SIG-M5 treated with dmso at 0.1 percent for 504 hours (cell line): ENCODE measurements at regions not wholly inside any gene's neighbourhood (a gene's known extent, or its start where the extent isn't known, plus 50 kb on each side); places are given as distances from the start of the nearest gene placed in this dataset.

ENCODE experiments used
- DNase-seq: peaks from one replicate; lab custom pipeline; 2025; ENCODE audit not compliant: unreplicated experiment; lab: John Stamatoyannopoulos, UW

- no peak for DNase-seq
Observed at GRCh38 chr15:96087180-96087884, 243.2 kb upstream of the NR2F2 start.

- no peak for DNase-seq
Observed at GRCh38 chr15:96088650-96089049, 241.8 kb upstream of the NR2F2 start.

DNA sequence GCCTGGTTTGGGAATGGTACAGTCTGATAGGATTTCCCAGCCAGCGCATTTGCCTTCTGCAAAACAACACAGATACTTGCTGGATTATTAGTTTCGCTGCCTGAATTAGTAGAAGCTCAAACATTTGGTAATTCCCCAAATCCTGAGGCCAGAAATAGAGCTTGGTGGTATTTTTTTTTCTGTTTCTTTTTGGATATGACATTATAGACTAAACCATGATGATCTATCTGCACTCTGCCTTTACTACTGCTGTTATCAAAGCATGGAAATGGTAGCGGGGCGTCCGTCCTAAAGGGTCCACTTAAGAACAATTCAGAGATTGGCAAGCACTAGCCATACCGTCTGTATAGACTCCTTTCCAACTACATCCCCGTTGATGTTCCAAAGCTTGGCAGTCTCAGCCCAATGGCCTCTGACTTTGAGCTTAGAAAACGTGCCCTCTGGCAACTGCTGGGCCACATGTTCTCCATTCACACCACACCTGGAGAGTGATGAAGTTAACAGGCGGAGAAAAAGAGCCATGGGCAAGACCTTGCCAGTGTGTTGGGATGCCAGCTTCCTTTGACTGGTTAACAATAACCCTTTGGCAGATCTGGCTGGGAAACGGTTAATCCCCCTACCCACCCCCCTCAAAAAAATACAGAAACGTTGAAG is 241.0 kb upstream of the NR2F2 start:
- no peak for DNase-seq

- no peak for DNase-seq
Observed at GRCh38 chr15:96092186-96092585, 238.3 kb upstream of the NR2F2 start.

DNA sequence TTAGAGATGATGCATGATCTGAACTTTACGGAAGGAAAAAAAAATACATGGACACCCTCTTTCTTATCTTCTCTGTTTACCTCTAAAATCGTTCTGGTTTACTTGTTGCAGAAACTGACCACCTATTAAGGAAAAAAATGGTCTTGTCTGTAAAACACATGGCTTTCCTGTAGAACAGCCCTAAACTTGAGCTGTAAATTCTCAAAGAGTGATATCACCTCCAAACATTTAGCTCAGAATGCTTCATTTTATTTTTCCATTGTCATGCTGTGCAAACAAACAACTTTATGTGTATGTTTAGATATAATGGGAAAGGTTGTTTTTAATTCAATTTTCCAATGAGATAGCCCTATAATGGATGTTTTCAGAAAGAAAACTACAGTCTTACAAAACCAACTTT is 237.4 kb upstream of the NR2F2 start:
- no peak for DNase-seq

GRCh38 chr15:96097661-96098060 is 232.8 kb upstream of the NR2F2 start:
- DNase-seq = no peak

DNA sequence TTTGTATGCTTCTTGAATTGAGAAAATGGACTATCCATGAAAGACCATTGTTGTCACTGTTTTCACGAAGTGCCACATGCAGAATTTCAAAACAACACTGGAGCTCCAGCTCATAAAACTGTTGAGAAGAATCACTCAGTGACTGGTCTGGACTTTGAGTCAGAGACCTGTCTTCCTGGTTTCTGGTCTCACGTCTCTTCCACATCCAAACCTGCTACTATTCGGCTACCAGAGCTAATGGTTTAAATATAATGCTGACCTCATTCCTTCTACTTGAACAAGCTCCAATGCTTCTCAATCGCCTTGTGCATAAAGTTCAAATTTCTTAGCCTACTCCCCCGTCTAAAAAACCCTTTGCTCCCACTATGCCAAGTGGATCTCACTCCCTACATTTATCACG is 227.9 kb upstream of the NR2F2 start:
- no peak for DNase-seq

GRCh38 chr15:96106181-96106580 is 224.3 kb upstream of the NR2F2 start:
- no peak for DNase-seq

- no peak for DNase-seq
Observed at GRCh38 chr15:96106628-96107027, 223.9 kb upstream of the NR2F2 start.

DNA sequence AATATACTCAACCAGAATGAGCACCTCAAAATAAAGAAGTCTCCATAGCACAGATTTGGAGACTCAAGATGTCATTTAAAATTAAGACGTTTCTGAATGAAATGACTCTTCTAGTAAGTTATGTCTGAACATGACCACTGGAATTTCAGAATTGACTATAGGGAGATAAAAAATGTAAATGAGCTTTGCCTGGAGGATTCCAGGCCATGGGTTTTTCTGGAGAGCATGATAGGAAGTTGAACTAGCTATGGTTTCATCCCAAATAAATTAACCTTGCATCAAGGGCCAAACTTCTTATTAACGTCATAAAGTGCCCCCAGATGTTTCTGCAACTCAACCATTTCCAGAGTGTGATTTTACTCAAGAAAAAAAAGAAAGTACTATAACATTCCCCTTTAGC is 222.6 kb upstream of the NR2F2 start:
- DNase-seq = no peak

GRCh38 chr15:96108405-96108804 is 222.1 kb upstream of the NR2F2 start:
- DNase-seq = no peak

GRCh38 chr15:96109820-96110219 is 220.7 kb upstream of the NR2F2 start:
- DNase-seq = no peak

DNA sequence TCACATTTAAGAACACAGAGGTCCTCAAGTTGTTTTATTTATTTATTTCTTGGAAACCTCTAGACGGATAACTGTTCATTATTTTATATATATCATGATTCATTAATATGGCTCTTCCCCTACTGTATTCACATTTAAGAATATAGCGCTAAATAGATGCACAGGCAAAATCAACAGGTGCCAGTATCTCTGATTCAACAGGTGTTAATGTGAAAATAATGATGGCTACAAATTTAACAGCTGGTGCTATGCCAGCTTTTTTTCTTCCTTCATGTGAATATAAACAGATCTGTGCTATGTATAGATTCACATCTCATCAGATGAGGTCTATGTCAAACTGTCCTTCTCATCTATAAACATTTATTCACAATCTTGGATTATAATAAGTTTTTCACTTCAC is 218.5 kb upstream of the NR2F2 start:
- no peak for DNase-seq

GRCh38 chr15:96115642-96116041 is 214.9 kb upstream of the NR2F2 start:
- no peak for DNase-seq

DNA sequence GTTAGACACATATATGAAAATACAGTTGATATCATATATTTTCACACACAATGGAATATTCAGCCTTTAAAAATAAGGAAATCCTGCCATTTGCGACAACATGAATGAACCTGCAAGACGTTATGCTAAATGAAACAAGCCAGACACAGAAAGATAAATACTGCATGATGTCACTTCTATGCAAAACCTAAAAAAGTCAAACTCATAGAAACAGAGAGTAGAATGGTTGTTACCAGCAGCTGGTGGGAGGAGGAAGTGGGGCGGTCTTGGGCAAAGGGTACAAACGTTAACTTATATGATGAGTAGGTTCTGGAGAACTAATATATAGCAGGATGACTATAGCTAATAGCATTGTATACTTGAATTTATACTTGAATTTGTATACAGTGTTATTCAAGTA is 213.2 kb upstream of the NR2F2 start:
- no peak for DNase-seq

DNA sequence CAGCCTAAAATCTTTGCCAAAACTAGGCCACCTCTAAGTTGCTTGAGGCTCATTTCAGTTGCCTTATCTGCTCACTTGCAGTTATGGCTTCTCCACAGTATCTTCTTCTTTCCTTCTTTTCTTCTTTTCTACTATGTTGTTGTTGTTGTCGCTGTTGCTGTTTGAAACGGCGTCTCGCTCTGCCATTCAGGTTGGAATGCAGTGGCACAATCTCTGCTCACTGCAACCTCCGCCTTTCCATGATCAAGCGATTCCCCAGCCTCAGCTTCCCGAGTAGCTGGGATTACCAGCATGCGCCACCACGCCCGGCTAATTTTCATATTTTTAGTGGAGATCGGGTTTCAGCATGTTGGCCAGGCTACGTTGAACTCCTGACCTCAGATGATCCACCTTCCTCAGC is 210.8 kb upstream of the NR2F2 start:
- DNase-seq = no peak

DNA sequence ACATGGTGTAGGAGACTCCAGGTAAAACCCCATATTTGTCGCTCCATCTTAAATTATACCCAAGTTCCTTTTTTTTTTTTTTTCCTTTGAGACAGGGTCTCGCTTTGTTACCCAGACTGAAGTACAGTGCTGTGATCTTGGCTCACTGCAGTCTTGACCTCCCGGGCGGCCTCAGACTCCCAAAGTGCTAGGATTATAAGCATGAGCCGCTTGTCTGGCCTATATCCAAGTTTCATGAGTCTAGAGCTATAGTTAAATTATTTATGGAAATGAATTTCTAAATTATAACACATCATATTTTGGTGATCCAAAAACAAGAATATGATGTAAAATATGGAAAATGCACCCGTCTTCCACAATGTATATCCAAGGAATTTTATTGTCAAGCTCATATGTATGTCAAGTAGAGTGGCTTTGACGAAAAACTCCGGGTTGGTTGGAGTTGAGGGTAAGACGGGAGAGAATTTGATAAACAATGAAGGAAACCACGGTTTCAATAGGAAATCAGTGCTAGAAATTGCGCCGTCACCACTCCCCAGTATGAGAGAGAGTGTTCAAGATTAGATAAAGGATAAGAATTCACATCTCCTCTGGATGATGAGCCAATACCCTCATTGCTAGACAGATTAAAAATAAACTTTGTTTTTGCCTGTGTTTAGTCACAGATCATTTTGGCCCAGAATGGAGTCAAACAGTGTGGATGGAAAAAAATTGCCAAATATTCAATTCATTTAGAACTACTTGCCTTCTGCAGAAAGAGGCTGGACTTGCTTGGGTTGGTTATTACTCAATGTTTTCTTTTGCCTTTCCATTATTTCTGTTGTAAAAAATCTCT is 209.2 kb upstream of the NR2F2 start:
- DNase-seq = no peak

GRCh38 chr15:96122077-96123027 is 208.1 kb upstream of the NR2F2 start:
- DNase-seq = no peak

DNA sequence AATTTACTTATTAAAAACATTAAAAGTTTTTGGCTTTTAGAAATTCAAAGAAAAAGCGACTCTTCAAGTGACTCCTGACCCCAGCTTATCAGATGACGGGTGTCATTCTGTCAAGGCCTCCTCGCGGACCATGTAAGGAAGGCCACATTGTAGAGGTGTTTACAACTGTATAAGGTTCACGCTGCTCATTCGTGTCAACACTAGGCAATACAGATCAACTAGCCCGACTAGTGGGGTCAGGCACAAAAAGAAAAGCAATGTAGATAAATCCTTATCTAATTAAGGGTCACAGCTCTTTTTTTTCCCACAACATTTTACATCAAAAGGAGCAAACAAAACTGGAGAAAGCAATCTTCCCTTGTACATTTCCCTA is 207.5 kb upstream of the NR2F2 start:
- no peak for DNase-seq

GRCh38 chr15:96123630-96124187 is 206.8 kb upstream of the NR2F2 start:
- peak; percentile 9 for DNase-seq

- DNase-seq = no peak
Observed at GRCh38 chr15:96124436-96124835, 206.1 kb upstream of the NR2F2 start.
